ENCODE measurements at regions not wholly inside any gene's neighbourhood (a gene's known extent, or its start where the extent isn't known, plus 50 kb on each side); places are given as distances from the start of the nearest gene placed in this dataset.
"Not testable (repeated sequence)": the region's sequence is repeated elsewhere in the genome, so short reads cannot be mapped to it uniquely, and the experiment has no call there.

DNA sequence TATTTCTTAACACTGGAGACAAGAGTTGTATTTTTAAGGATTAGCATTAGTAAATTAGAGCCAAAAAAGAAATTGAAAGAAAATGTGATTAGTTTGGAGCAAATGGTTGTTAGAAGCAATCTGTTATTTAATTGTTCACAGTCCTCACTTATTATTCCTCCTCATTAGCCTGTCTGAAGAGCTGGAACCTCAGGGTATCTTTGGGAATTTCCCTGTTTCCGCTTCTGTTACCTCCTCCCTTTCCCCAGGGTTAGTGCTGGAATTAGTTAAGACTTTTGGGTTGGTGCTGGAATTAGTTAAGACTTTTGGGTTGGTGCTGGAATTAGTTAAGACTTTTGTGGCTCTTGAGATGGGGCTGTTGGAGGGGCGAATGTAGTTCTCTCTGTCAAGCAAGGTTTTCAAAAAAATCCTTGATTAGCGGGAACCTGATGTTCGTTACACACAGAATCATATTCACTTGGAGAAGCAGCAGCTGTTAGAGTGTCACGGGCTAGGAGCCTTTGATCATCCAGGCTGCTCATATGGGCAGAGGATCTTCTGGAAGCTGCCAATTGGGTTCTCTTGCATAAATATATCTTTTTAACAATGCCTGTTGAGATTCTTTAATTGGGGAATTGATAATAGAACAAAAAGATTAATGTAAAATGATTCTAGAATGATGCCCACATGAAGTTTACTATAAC lies 251.0 kb upstream of the NPSR1 start:
- DNase-seq = no peak

GRCh38 chr7:34407586-34407985 lies 250.4 kb upstream of the NPSR1 start:
- DNase-seq = no peak

DNA sequence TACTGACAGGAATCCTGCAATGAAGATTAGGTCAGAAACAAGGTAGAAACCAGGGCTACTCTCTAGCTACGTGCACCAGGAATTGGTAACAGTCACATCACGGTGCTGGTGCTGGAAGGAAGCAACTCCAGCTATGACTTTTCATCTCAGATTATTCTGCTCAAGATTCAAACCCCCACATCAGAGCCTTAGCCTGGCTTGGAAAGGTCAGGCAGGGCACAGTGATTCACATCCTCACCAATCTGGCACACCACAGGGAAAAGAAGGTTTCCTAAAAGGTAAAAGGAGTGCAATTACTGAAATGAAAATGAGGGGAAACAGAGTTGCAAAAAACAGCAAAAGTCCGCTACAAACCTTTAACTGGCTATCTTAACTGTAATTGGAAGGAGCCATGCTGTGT lies 240.2 kb upstream of the NPSR1 start:
- no peak for DNase-seq

DNA sequence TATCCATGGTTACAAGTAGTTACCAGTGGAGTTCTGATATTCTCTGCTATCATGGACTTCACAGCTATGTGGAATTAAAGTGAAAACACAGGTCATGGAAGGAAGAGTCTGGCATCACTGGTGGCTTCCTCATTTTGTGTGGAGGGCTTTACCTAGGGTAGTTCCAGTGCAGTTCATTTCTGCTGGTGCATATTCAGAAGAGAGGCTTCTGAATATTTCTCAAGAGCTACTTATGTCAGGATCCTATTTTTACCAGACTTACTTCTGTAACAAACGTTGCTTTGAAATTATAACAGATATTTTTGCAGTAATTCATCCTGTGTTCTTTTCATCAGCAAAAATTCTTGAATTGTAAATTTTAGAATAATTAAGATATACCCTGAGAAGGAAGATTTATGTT lies 236.5 kb upstream of the NPSR1 start:
- DNase-seq = no peak

DNA sequence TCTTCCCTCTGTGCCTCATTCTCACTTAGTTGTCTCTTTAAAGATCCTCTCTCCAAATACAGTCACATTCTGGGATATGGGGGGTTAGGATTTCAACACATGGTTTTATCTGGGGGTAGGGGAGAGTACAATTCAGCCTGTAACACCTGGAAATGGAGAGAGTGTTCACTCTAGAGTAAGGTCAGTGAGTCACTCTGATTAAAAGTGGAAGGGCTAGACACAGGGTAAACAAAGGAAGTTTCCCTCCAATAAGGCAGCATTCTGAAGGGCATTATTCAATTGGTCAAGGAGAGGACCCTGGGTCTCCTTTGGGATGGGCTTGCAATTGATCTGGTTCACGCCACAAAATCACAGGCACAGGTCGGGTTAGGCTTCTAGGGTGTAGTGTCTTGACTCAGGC lies 232.8 kb upstream of the NPSR1 start:
- DNase-seq = no peak

DNA sequence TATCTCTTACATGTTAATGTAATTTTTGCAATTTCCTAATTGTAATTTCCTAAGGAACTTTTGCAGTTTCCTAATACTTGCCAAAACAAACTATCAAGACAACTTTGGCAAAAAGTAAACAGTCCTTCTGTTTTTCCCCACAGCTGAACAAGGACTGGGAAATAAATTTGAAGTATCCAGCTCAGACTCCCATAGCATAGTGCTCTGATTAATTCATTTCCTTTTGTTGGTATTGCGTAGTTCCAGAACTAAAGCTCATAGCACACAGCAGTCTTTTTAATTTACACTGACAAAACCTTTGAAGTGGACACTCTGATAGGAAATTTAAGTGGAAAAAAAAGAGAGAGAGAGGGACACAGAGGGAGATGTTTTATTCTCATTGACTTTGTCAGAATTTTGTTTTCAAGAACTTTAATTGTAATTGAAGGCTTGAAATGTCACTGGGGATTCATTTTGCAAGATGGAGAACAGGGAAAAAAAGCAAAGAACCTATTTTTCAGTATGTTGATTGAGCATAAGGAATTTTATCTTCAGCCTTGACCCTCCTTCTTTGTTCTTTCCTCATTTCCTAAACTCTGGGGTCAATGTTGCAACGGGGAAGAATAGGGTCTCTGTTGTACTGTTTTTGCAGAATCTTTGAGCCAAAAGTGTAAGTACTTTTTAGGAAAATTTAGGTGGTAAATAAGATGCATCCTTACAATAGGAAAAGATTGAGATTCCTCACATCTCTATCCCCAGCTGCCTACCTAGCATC lies 232.2 kb upstream of the NPSR1 start:
- DNase-seq = no peak

DNA sequence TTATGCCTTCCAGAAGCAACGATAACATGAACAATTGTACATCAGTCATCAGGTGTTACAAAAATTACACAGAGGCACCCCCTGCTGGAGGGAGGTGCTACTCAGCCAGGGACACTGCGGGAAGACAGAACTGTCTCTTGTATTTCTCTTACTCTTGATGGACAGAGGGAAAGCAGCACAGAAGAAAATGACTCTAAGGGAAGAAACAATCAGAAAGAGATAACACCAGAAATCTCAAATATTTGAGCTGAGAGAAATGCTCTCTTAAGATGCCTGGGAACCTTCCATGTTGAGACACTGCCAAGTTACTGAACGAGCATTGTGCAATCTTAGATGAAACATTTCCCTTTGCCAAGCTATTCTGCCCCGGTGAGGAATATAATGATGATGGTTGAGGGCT lies 227.6 kb upstream of the NPSR1 start:
- DNase-seq = no peak

GRCh38 chr7:34438436-34438835 lies 219.6 kb upstream of the NPSR1 start:
- no peak for DNase-seq

DNA sequence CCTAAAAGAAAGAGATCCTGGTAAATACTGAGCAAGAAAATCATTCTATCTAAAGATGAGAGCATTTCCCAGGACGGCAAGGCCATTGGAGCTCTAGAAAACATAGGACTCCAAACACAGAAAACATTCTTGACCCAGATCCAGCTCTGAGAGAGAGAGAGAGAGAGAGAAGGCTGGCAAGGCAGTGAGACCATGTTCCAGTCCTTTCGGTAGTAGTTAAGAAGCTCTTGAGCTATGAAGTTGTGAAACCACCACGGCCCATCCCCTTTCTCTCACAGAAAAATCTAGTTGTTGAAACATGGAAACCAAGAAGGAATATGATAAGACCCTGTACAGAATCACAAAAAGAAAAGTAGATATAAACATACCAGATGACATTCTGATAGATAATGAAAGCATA lies 212.4 kb upstream of the NPSR1 start:
- DNase-seq = no peak

DNA sequence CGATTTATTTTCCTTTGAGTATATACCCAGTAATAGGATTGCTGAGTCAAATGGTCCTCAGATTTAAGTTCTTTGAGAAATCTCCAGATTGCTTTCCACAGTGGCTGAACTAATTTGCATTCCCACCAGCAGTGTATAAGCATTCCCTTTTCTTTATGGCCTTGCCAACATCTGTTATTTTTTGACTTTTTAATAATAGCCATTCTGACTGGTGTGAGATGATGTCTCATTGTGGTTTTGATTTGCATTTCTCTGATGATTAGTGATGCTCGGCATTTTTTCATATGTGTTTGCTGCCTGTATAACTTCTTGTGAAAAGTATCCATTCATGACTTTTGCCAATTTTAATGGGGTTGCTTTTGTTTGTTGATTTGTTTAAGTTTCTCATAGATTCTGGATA lies 209.5 kb upstream of the NPSR1 start:
- DNase-seq = not testable (repeated sequence)

DNA sequence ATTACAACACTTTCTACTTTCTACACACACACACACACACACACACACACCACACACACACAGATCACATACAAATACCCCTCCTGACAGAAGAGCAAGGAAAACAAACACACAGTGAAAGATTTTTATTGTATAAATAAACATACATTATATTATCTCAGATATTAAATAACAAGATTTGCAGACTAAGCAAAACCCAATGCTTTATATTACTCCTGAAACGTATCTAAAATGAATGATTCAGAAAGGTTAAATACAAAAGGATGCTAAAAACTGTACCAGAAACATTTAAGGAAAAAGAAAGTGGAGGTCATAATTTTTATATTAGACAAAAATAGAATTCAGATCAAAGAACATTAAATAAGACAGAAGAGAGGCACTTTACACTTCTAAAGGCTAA lies 208.3 kb upstream of the NPSR1 start:
- DNase-seq = no peak

GRCh38 chr7:34451183-34451582 lies 206.8 kb upstream of the NPSR1 start:
- DNase-seq = no peak

- no peak for DNase-seq
Observed at GRCh38 chr7:34451923-34452322, 206.1 kb upstream of the NPSR1 start.

GRCh38 chr7:34452363-34452762 lies 205.7 kb upstream of the NPSR1 start:
- DNase-seq = no peak

DNA sequence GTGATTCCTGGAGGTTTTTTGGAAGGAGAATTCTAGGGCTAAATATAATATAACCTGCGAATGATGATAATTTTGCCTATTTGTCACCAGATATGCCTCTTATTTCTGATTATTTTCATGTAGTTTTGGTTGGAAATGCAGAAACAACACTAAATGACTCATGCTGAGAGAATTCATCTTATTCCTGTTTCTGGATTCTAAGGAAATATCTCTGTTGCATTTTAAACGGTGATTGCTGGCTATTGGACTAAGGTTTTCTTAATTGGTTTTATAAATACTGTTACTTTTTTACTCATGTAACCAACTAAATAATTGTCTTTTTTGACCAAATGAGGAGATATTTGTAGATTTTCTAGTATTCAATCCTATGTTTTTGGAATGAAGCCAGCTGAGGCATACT lies 204.9 kb upstream of the NPSR1 start:
- DNase-seq = no peak

DNA sequence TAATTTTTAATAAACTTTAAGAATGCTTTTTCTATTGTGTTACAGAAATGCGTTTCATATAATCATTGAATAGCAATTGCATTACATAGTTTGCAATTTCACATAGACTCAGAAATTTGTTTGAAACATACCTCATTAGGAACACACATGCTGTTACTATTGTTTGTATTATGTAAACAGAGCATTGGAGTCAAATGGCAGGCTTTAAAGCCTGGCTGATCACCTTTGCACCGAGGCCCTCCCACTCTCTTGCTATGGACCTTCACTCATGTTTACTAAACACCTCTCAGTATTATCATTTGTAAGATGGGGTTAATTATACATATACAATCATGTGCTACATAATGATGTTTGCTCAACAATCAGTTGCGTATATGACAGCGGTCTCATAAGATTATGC lies 203.6 kb upstream of the NPSR1 start:
- no peak for DNase-seq

GRCh38 chr7:34457329-34457728 lies 200.7 kb upstream of the NPSR1 start:
- no peak for DNase-seq

- DNase-seq = no peak
Observed at GRCh38 chr7:34463830-34464229, 194.2 kb upstream of the NPSR1 start.

- DNase-seq = no peak
Observed at GRCh38 chr7:34471844-34472243, 186.2 kb upstream of the NPSR1 start.

DNA sequence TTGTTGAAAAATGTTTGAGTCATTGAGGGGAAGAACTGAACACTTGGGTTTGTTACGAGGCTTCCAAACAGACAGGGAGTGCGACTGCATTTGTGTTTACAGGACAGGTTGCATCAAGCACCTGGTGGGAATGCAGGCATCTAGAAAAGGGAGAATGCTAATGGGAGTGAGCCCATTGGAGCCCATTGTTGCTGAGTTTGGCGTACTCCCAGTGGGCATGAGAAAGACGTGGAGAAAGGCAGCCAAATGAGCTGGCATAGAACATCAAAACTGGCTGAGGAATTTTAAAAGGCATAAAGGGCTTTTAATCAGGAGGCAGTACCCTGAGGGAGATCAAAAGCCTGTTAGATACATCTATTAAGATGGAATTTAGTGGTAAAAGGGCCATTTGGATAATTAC lies 171.6 kb upstream of the NPSR1 start:
- no peak for DNase-seq

DNA sequence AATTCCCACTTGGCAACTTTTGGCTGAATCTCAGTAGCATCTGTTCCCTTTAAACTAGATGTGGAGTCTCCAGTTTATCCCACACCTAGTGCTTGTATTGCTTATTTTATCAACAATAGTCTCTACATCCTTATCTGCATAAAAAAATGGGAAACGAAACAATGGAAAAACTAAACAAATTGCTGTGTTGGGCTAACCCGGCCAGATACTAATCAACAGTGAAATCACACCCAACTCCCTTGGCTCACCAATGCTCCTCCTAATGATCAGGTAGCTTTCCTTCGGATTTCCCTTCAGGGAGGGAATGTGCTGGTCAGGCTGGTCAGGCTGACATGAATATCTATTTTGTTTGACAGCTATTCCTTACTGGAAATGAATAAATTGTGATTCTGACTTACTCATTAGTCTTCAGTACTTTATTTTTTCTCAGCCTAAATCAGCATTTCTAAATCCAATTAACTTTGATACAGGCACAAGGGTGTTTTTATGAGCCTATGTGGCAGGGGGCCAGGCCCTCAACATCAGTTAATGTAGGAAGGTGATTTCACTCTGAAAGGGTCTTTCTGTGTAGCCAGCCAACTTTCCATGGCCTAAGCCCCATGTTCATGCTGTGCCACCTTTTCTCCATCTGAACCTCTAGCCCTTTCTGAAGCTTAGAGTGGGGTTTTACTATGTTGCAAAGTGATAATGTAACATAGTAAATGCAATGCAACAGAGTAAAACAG lies 170.5 kb upstream of the NPSR1 start:
- no peak for DNase-seq

DNA sequence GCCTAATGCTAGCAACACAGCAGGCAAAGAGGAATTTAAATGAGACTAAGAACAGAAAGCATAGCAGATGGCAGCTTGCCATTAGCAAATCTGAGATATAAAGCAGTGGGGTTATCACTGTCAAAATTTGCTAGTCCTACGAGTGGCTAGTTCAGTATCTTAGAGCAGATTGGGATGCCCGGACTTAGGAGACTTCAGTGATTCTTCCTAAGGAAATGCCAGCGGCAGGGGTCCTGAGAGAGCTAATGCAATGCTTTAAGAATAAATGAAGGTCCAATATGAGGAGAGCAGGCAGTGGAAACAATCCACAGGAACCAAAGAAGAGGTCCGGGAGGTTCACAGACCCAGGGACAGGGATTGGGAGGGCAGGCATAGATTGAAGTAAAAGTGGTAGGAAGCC lies 169.3 kb upstream of the NPSR1 start:
- DNase-seq = no peak

DNA sequence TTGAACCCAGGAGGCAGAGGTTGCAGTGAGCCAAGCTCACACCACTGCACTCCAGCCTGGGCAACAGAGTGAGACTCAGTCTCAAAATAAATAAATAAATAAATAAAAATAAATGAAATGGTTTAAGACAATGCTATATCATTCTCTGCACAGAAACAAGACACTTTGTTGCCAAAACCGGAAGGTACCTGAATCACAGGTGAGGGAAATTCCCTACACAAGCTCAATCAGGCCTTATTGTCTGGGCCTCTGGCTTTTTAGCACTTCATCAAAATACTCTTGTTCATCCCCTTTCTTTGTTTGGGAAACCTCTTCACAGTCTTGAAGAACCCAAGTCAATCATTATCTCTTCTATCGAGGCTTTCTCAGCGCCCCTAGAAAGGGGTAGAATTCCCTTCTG lies 166.1 kb upstream of the NPSR1 start:
- no peak for DNase-seq

- DNase-seq = no peak
Observed at GRCh38 chr7:34493752-34494151, 164.3 kb upstream of the NPSR1 start.

Data from NCI-H524 treated with DMSO at 0.1 percent for 48 hours (cell line).